OCI-LY3 (cell line): ENCODE measurements at regions not wholly inside any gene's neighbourhood (a gene's known extent, or its start where the extent isn't known, plus 50 kb on each side); places are given as distances from the start of the nearest gene placed in this dataset.

Experiments used
- H2AFZ ChIP-seq: fragments of 200-600, 300-600 bp; shearing (Covaris generic); 2 replicates; pipeline ENCODE4 v1.6.0; 2014; ENCODE audit warnings: antibody characterized with exemption, low read depth, low read length
- H3K27ac ChIP-seq: fragments of 200-600, 300-600 bp; sonication (generic); 2 replicates; pipeline ENCODE4 v1.5.1; 2014; ENCODE audit warnings: mild to moderate bottlenecking, low read length, moderate library complexity, mixed read lengths
- H3K27me3 ChIP-seq: fragments of 200-600, 300-600 bp; sonication (generic); 2 replicates; pipeline ENCODE4 v1.6.1; 2014; ENCODE audit warnings: low read depth, low read length, mixed read lengths
- H3K36me3 ChIP-seq: fragments of 200-600, 300-600 bp; sonication (generic); replicated peaks from 2 replicates; pipeline ENCODE3; 2014; ENCODE audit warnings: low read depth, low read length, mixed read lengths
- H3K4me1 ChIP-seq: fragments of 300-600, 200-600 bp; sonication (generic); 2 replicates; pipeline ENCODE4 v1.6.1; 2014; ENCODE audit warnings: low read length, mixed read lengths
- H3K4me2 ChIP-seq: fragments of 200-600, 300-600 bp; sonication (generic); 2 replicates; pipeline ENCODE4 v1.6.1; 2014; ENCODE audit warnings: low read length, mixed read lengths
- H3K4me3 ChIP-seq: fragments of 300-600, 200-600 bp; sonication (generic); 2 replicates; pipeline ENCODE4 v1.5.1; 2014; ENCODE audit warnings: antibody characterized with exemption, mild to moderate bottlenecking, low read length, moderate library complexity
- H3K79me2 ChIP-seq: fragments of 300-600, 200-600 bp; shearing (Covaris generic); 2 replicates; pipeline ENCODE4 v1.6.1; 2014; ENCODE audit warnings: mild to moderate bottlenecking, low read length, mixed read lengths
- H3K9ac ChIP-seq: fragments of 300-600, 200-600 bp; shearing (Covaris generic); 2 replicates; pipeline ENCODE4 v1.6.0; 2014; ENCODE audit warnings: mild to moderate bottlenecking, low read length, moderate library complexity
- H3K9me3 ChIP-seq: fragments of 200-600, 300-600 bp; shearing (Covaris generic); 2 replicates; pipeline ENCODE4 v1.6.1; 2014; ENCODE audit warnings: low read length, mixed read lengths; ENCODE audit not compliant: insufficient read depth
- H4K20me1 ChIP-seq: fragments of 200-600, 300-600 bp; sonication (generic); 2 replicates; pipeline ENCODE4 v1.6.1; 2016; ENCODE audit warnings: low read length, mixed read lengths; ENCODE audit not compliant: insufficient read depth
- CTCF ChIP-seq: fragments of 200-600, 300-600 bp; sonication (generic); IDR thresholded peaks from 2 replicates; pipeline ENCODE4 v1.5.1; 2014; ENCODE audit warnings: antibody characterized with exemption, low read length, low read depth
- EZH2phosphoT487 ChIP-seq: fragments of 200-600 bp; shearing (Covaris generic); IDR thresholded peaks from 2 replicates; pipeline ENCODE4 v1.6.1; 2018; ENCODE audit warnings: antibody characterized with exemption, mixed run types, low read depth

- no peaks in the 10 kb centered on the region for H4K20me1 ChIP-seq
- H3K9ac ChIP-seq = no peak overlapping the region
- H3K9me3 ChIP-seq = no peaks in the 10 kb centered on the region
- H3K4me3 ChIP-seq = no peak overlapping the region
- no peak overlapping the region for H2AFZ ChIP-seq
- H3K4me1 ChIP-seq = no peaks in the 10 kb centered on the region
- no peaks in the 10 kb centered on the region for H3K27me3 ChIP-seq
- H3K79me2 ChIP-seq = no peaks in the 10 kb centered on the region
- H3K27ac ChIP-seq = no peak overlapping the region
- no peaks in the 10 kb centered on the region for H3K36me3 ChIP-seq
- TF ChIP-seq EZH2phosphoT487 (no peak), CTCF (no peak)
- H3K4me2 ChIP-seq = no peak overlapping the region
Measured at GRCh38 chr17:71727292-71727691, 393.5 kb upstream of the SOX9 start.

GRCh38 chr17:71727723-71728122 is 393.1 kb upstream of the SOX9 start:
- Histone ChIP-seq H3K9ac (no peak overlapping the region), H3K27me3 (no peaks in the 10 kb centered on the region), H3K4me1 (no peaks in the 10 kb centered on the region), H3K79me2 (no peaks in the 10 kb centered on the region), H3K36me3 (no peaks in the 10 kb centered on the region), H4K20me1 (no peaks in the 10 kb centered on the region), H2AFZ (no peak overlapping the region), H3K4me3 (no peak overlapping the region), H3K9me3 (no peaks in the 10 kb centered on the region), H3K4me2 (no peak overlapping the region), H3K27ac (no peak overlapping the region)
- no peak for TF ChIP-seq CTCF
- TF ChIP-seq EZH2phosphoT487 = no peak

- Histone ChIP-seq H3K79me2 (no peaks in the 10 kb centered on the region), H3K27me3 (no peaks in the 10 kb centered on the region), H3K4me3 (no peak overlapping the region), H3K9me3 (no peaks in the 10 kb centered on the region), H3K27ac (no peak overlapping the region), H3K9ac (no peak overlapping the region), H3K4me1 (no peaks in the 10 kb centered on the region), H4K20me1 (no peaks in the 10 kb centered on the region), H3K36me3 (no peaks in the 10 kb centered on the region), H2AFZ (no peak overlapping the region), H3K4me2 (no peak overlapping the region)
- no peak for TF ChIP-seq EZH2phosphoT487
- no peak for TF ChIP-seq CTCF
Measured at GRCh38 chr17:71730871-71731270, 389.9 kb upstream of the SOX9 start.

- H4K20me1 ChIP-seq = no peaks in the 10 kb centered on the region
- H2AFZ ChIP-seq = no peak overlapping the region
- H3K4me1 ChIP-seq = no peaks in the 10 kb centered on the region
- H3K27ac ChIP-seq = no peak overlapping the region
- no peak overlapping the region for H3K4me3 ChIP-seq
- TF ChIP-seq CTCF (no peak), EZH2phosphoT487 (no peak)
- no peaks in the 10 kb centered on the region for H3K36me3 ChIP-seq
- no peaks in the 10 kb centered on the region for H3K9me3 ChIP-seq
- H3K9ac ChIP-seq = no peak overlapping the region
- no peaks in the 10 kb centered on the region for H3K27me3 ChIP-seq
- H3K4me2 ChIP-seq = no peak overlapping the region
- no peaks in the 10 kb centered on the region for H3K79me2 ChIP-seq
Measured at GRCh38 chr17:71735893-71736292, 384.9 kb upstream of the SOX9 start.
